Liver (tissue), 8 donors: ENCODE measurements at regions not wholly inside any gene's neighbourhood (a gene's known extent, or its start where the extent isn't known, plus 50 kb on each side); places are given as distances from the start of the nearest gene placed in this dataset.
A peak's percentile ranks its signal among the peaks of the same experiment; 100 is the strongest.

Source experiments
- DNase-seq: peaks from one replicate; pipeline ENCODE4 v3.0.0-alpha.2; 2017; ENCODE audit warnings: low spot score
- H3K27ac ChIP-seq, 2 donors: one replicate each; pipeline ENCODE4 v1.7.0; 2013; ENCODE audit warnings: inconsistent platforms in 2 of 2, low read length in 2 of 2, control low read depth in 1 of 2, low read depth in 1 of 2, mild to moderate bottlenecking in 1 of 2
- H3K27me3 ChIP-seq, 4 donors: one replicate each; pipeline versions ENCODE4 v1.6.1 to v1.7.0; 2013; ENCODE audit warnings: low read length in 3 of 4, inconsistent platforms in 1 of 4, mild to moderate bottlenecking in 1 of 4, moderate library complexity in 1 of 4; ENCODE audit not compliant: control insufficient read depth in 4 of 4, insufficient read depth in 4 of 4
- H3K36me3 ChIP-seq, 4 donors: one replicate each; pipeline versions ENCODE4 v1.6.1 to v1.7.0; 2013; ENCODE audit warnings: low read length in 3 of 4, mild to moderate bottlenecking in 3 of 4, low read depth in 1 of 4, moderate library complexity in 1 of 4; ENCODE audit not compliant: control insufficient read depth in 4 of 4, insufficient read depth in 3 of 4
- H3K4me1 ChIP-seq, 4 donors: one replicate each; pipeline versions ENCODE4 v1.6.1 to v1.7.0; 2013; ENCODE audit warnings: low read length in 3 of 4, mild to moderate bottlenecking in 3 of 4, moderate library complexity in 1 of 4; ENCODE audit not compliant: control insufficient read depth in 4 of 4, insufficient read depth in 4 of 4
- H3K4me3 ChIP-seq, 3 donors: one replicate each; pipeline versions ENCODE4 v1.6.1 to v1.7.0; 2013; ENCODE audit warnings: low read length in 3 of 3, control low read depth in 1 of 3, low read depth in 1 of 3, mild to moderate bottlenecking in 1 of 3
- H3K9ac ChIP-seq, 2 donors: one replicate each; pipeline ENCODE4 v1.7.0; 2013; ENCODE audit warnings: low read length in 2 of 2, mild to moderate bottlenecking in 2 of 2, moderate library complexity in 2 of 2, control low read depth in 1 of 2, low read depth in 1 of 2
- H3K9me3 ChIP-seq, 4 donors: one replicate each; pipeline versions ENCODE4 v1.6.1 to v1.7.0; 2013; ENCODE audit warnings: low read length in 3 of 4; ENCODE audit not compliant: control insufficient read depth in 4 of 4
- EGR1 ChIP-seq, 2 donors: IDR thresholded peaks; 2 replicates each; pipeline ENCODE4 v1.6.1; 2016 to 2018; ENCODE audit warnings: antibody characterized with exemption in 2 of 2, low read depth in 2 of 2
- FOXA1 ChIP-seq: IDR thresholded peaks from 2 replicates; pipeline ENCODE4 v1.6.1; 2016; ENCODE audit warnings: antibody characterized with exemption
- FOXA2 ChIP-seq: IDR thresholded peaks from 2 replicates; pipeline ENCODE4 v1.6.1; 2016; ENCODE audit warnings: antibody characterized with exemption
- GABPA ChIP-seq, 2 donors: IDR thresholded peaks in 1 of 2; conservative IDR thresholded peaks in 1 of 2; 2 replicates each; pipeline ENCODE4 v1.6.1; 2016; ENCODE audit warnings: antibody characterized with exemption in 2 of 2, mild to moderate bottlenecking in 1 of 2, moderate library complexity in 1 of 2
- HNF4A ChIP-seq, 2 donors: conservative IDR thresholded peaks; 2 replicates each; pipeline ENCODE4 v1.6.1; 2016; ENCODE audit warnings: antibody characterized with exemption in 2 of 2, mild to moderate bottlenecking in 2 of 2
- HNF4G ChIP-seq: IDR thresholded peaks from 2 replicates; pipeline ENCODE4 v1.6.1; 2016; ENCODE audit warnings: antibody characterized with exemption
- JUND ChIP-seq, 2 donors: IDR thresholded peaks; 2 replicates each; pipeline ENCODE4 v1.6.1; 2016; ENCODE audit warnings: antibody characterized with exemption in 2 of 2
- NR2F2 ChIP-seq: IDR thresholded peaks from 2 replicates; pipeline ENCODE4 v1.6.1; 2016; ENCODE audit warnings: antibody characterized with exemption
- RAD21 ChIP-seq, 2 donors: IDR thresholded peaks; 2 replicates each; pipeline ENCODE4 v1.6.1; 2016; ENCODE audit warnings: antibody characterized with exemption in 2 of 2, mild to moderate bottlenecking in 2 of 2
- RXRA ChIP-seq, 2 donors: IDR thresholded peaks; 2 replicates each; pipeline ENCODE4 v1.6.1; 2017 to 2018; ENCODE audit warnings: antibody characterized with exemption in 2 of 2, mild to moderate bottlenecking in 1 of 2
- SP1 ChIP-seq: IDR thresholded peaks from 2 replicates; pipeline ENCODE4 v1.6.1; 2018; ENCODE audit warnings: antibody characterized with exemption, mild to moderate bottlenecking
- TAF1 ChIP-seq: conservative IDR thresholded peaks from 2 replicates; pipeline ENCODE4 v1.6.1; 2016; ENCODE audit warnings: antibody characterized with exemption, mild to moderate bottlenecking
- YY1 ChIP-seq: IDR thresholded peaks from 2 replicates; pipeline ENCODE4 v1.6.1; 2016; ENCODE audit warnings: antibody characterized with exemption, mild to moderate bottlenecking
- WGBS: extraction: QIAGEN DNeasy Blood & Tissue Kit; methylation state at CpG from one replicate; pipeline ENCODE4 v1.1.7; 2013; 5-methylcytosine and 5-hydroxymethylcytosine counted together
- TF ChIP-seq, protein P1 (sequence below): IDR thresholded peaks from 2 replicates; pipeline ENCODE4 v1.6.1; 2016; ENCODE audit warnings: antibody characterized with exemption, mild to moderate bottlenecking
- TF ChIP-seq, protein P2 (sequence below): IDR thresholded peaks from 2 replicates; pipeline ENCODE4 v1.6.1; 2016; ENCODE audit warnings: antibody characterized with exemption
- TF ChIP-seq, protein P3 (sequence below): IDR thresholded peaks from 2 replicates; pipeline ENCODE4 v1.6.1; 2016; ENCODE audit warnings: antibody characterized with exemption
- TF ChIP-seq, protein P4 (sequence below): fragments of 150-350 bp; IDR thresholded peaks from 2 replicates; pipeline ENCODE4 v1.5.1; 2017; ENCODE audit warnings: improper control_type of control experiment, low read depth, low read length; ENCODE audit not compliant: missing input control
- TF ChIP-seq, protein P5 (sequence below): IDR thresholded peaks from 2 replicates; pipeline ENCODE4 v1.6.1; 2016; ENCODE audit warnings: antibody characterized with exemption
- donor health status: healthy.
- donor health status: healthy.
- donor health status: healthy.
- donor health status: healthy.
- donor health status: healthy.

DNA sequence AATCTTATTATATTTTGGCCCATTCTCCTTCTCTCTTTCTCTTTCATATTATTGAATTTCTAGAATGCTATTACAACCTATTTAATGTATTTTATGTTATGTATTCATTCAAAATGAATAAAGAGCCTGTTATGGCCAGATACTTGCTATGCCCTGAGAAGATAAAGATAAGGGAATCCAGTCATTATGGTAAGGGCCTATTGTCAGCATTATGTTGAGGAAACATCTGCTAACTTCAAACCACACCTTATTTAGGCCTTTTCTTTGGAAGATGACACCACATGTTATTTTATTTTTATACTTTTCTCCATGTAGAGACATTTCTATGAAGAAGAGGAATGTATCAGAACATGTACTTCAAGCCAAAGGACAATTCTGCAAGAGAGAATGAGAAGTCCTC, 60.5 kb upstream of the MPP7 start (continued):
- TF ChIP-seq JUND (IDR thresholded peaks at IDR 0.05): no peak
- no peak for TF ChIP-seq EGR1 (IDR thresholded peaks at IDR 0.05; ENCODE audit: low read depth in 2 of 2)
- TF ChIP-seq HNF4A (conservative IDR thresholded peaks at IDR 0.05): no peak

DNA sequence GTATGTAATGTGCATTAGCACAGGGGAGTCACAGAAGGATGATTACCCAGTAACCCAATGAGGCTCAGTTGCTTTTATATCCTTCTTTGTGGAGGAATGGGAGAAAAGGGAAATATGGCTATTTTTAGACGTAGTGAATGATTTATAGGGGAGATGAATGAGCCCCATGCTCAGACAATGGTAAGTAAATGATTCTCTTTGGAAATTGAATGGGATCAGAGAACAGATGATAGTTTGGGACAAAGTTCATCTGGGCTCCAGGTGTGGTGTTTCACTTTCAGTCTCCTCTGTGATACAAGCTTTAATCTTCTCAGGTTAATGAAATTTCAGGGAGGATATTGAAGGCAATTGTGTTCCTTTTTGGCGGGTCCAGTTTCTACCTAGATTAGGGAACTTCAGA, 63.0 kb upstream of the MPP7 start:
- no peaks in the 10 kb centered on the region for H3K9me3 ChIP-seq
- WGBS: 19% methylated on average over 2 of the region's 2 CpGs
- TF ChIP-seq, protein P1, sequence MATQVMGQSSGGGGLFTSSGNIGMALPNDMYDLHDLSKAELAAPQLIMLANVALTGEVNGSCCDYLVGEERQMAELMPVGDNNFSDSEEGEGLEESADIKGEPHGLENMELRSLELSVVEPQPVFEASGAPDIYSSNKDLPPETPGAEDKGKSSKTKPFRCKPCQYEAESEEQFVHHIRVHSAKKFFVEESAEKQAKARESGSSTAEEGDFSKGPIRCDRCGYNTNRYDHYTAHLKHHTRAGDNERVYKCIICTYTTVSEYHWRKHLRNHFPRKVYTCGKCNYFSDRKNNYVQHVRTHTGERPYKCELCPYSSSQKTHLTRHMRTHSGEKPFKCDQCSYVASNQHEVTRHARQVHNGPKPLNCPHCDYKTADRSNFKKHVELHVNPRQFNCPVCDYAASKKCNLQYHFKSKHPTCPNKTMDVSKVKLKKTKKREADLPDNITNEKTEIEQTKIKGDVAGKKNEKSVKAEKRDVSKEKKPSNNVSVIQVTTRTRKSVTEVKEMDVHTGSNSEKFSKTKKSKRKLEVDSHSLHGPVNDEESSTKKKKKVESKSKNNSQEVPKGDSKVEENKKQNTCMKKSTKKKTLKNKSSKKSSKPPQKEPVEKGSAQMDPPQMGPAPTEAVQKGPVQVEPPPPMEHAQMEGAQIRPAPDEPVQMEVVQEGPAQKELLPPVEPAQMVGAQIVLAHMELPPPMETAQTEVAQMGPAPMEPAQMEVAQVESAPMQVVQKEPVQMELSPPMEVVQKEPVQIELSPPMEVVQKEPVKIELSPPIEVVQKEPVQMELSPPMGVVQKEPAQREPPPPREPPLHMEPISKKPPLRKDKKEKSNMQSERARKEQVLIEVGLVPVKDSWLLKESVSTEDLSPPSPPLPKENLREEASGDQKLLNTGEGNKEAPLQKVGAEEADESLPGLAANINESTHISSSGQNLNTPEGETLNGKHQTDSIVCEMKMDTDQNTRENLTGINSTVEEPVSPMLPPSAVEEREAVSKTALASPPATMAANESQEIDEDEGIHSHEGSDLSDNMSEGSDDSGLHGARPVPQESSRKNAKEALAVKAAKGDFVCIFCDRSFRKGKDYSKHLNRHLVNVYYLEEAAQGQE: peak; percentile 60
- TF ChIP-seq GABPA (IDR thresholded peaks at IDR 0.05 in 1 of 2, conservative IDR thresholded peaks at IDR 0.05 in 1 of 2) (no peak), JUND (IDR thresholded peaks at IDR 0.05) (peak; percentile 22 to 38), FOXA1 (no peak), HNF4A (conservative IDR thresholded peaks at IDR 0.05) (peak; percentile 92 to 96), NR2F2 (no peak), SP1 (peak; percentile 98), EGR1 (IDR thresholded peaks at IDR 0.05; ENCODE audit: low read depth in 2 of 2) (no peak), RAD21 (IDR thresholded peaks at IDR 0.05) (peak; percentile 23 to 35), TAF1 (peak; percentile 74), HNF4G (peak; percentile 83), RXRA (IDR thresholded peaks at IDR 0.05) (peak; percentile 61 to 68), FOXA2 (no peak), YY1 (peak; percentile 52)
- TF ChIP-seq, protein P2, sequence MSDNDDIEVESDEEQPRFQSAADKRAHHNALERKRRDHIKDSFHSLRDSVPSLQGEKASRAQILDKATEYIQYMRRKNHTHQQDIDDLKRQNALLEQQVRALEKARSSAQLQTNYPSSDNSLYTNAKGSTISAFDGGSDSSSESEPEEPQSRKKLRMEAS: peak; percentile 17
- TF ChIP-seq, protein P3, sequence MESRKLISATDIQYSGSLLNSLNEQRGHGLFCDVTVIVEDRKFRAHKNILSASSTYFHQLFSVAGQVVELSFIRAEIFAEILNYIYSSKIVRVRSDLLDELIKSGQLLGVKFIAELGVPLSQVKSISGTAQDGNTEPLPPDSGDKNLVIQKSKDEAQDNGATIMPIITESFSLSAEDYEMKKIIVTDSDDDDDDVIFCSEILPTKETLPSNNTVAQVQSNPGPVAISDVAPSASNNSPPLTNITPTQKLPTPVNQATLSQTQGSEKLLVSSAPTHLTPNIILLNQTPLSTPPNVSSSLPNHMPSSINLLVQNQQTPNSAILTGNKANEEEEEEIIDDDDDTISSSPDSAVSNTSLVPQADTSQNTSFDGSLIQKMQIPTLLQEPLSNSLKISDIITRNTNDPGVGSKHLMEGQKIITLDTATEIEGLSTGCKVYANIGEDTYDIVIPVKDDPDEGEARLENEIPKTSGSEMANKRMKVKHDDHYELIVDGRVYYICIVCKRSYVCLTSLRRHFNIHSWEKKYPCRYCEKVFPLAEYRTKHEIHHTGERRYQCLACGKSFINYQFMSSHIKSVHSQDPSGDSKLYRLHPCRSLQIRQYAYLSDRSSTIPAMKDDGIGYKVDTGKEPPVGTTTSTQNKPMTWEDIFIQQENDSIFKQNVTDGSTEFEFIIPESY: no peak
- TF ChIP-seq, protein P4, sequence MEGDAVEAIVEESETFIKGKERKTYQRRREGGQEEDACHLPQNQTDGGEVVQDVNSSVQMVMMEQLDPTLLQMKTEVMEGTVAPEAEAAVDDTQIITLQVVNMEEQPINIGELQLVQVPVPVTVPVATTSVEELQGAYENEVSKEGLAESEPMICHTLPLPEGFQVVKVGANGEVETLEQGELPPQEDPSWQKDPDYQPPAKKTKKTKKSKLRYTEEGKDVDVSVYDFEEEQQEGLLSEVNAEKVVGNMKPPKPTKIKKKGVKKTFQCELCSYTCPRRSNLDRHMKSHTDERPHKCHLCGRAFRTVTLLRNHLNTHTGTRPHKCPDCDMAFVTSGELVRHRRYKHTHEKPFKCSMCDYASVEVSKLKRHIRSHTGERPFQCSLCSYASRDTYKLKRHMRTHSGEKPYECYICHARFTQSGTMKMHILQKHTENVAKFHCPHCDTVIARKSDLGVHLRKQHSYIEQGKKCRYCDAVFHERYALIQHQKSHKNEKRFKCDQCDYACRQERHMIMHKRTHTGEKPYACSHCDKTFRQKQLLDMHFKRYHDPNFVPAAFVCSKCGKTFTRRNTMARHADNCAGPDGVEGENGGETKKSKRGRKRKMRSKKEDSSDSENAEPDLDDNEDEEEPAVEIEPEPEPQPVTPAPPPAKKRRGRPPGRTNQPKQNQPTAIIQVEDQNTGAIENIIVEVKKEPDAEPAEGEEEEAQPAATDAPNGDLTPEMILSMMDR: no peak
- TF ChIP-seq, protein P5, sequence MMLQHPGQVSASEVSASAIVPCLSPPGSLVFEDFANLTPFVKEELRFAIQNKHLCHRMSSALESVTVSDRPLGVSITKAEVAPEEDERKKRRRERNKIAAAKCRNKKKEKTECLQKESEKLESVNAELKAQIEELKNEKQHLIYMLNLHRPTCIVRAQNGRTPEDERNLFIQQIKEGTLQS: no peak
- H3K4me1 ChIP-seq: peaks cover 0 to 11% (median 6%) of the 10 kb centered on the region in 4 donors
- peak overlapping the region in 1 of 2 donors; percentile 54 for H3K9ac ChIP-seq
- peak overlapping the region in 1 of 2 donors; percentile 69 for H3K27ac ChIP-seq
- no peak overlapping the region for H3K4me3 ChIP-seq
- no peaks in the 10 kb centered on the region for H3K36me3 ChIP-seq
- no peak for DNase-seq
- no peaks in the 10 kb centered on the region for H3K27me3 ChIP-seq
